Stimulated activated CD8-positive, alpha-beta memory T cell treated with anti-CD3 and anti-CD28 coated beads, Interleukin-15, amount 100 ng/mL, for 48 hours (primary cell): ENCODE measurements at regions not wholly inside any gene's neighbourhood (a gene's known extent, or its start where the extent isn't known, plus 50 kb on each side); places are given as distances from the start of the nearest gene placed in this dataset.

Source experiments
- DNase-seq, 2 donors: peaks; one replicate each; pipeline ENCODE4 v3.0.0-alpha.2; 2020; ENCODE audit warnings: low read depth in 2 of 2

DNA sequence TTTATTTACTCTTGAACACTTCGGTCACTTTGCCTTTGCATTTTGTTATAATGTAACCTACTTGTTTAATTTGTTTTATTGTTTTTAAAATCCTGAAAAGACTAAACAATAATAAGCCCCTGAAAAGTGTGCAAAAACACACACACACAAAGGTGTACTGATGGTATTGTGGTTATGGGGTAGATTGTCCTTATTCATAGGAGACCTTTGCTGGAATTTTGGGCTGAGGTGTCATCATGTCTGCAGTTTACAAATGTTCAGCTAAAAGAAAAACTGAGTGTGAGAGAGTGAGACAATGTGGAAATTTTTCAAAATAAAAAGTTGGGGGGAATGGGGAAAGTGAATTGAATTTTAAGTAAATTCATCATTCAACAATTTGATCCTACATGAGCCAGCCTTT is 174.9 kb downstream of the QDPR start:
- no peak for DNase-seq

GRCh38 chr4:17336524-17336961 is 175.3 kb downstream of the QDPR start:
- DNase-seq: peak; percentile 63 to 68

GRCh38 chr4:17336069-17336468 is 175.8 kb downstream of the QDPR start:
- no peak for DNase-seq

- peak in 1 of 2 donors; percentile 21 for DNase-seq
These were observed 176.5 kb downstream of the QDPR start for GRCh38 chr4:17335371-17335770.

DNA sequence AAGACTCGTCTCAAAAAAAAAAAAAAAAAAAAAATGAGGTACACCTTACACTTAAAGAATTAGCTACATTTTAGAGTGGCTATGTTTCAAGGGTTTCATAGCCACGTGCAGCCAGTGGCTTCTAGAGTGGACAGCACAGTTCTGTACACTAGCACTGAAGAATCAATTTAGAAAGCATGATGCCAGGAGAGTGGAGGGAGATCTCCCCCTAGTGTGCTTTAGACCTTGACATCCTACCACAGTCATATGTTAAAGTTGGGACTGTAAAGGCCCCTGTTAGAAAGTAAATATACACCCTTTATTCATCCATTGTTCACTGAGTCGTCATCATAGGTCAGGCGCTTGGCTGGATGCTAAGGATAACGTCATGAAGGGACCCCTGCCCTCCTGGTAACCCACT is 179.4 kb downstream of the QDPR start:
- no peak for DNase-seq

- no peak for DNase-seq
These were observed 182.8 kb downstream of the QDPR start for GRCh38 chr4:17329046-17329445.

DNA sequence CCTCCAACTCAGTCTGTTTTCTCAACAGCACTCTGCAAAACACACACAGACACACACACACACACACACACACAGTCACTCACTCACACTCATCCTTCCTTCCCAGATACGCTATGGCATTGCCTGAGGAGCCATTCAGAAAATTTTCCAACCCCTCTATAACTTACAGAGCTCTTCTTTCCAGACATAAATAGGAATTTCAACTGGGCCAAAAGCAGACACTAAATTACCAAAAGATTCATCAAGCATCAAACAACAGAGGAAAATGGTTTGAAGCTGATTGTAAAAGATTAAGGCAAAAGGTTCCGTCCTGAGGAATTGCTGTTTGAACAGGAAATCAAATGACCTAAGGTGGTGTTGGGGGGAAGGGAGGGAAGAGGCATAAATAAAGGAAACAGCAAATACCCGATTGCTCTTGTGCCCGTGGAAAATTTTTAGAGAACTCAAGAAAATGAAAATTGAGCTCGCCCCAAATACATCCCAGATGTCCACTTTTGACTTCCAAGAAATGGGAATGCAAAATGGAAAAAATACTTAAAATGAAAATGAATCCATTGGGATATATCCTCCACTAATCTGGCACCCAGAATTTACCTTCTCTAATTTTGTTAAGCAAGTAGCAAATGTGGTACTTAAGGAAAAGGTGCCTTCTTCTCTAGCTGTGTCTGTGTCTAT is 183.6 kb downstream of the QDPR start:
- no peak for DNase-seq

DNA sequence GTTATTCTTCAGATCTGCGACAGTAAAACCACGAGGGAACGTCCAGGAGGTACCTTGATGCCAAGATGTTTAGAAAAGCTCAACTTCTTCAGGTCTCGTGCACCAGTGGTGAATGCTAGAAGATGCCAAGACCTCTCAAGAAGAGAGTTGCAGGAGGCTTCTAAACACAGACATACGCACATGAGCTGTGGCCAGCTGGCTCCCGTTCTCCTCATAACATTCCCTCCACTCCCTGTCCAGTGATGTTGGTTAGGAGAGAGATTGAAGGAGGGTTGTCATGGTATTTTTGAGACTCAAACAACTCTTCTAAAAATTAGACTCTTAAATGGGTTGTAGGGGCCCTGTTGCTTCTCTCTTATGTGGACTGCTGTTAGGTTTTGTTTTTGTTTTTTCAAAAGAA is 184.3 kb downstream of the QDPR start:
- no peak for DNase-seq

GRCh38 chr4:17326756-17327155 is 185.1 kb downstream of the QDPR start:
- DNase-seq: no peak

- no peak for DNase-seq
These were observed 186.8 kb downstream of the QDPR start for GRCh38 chr4:17325098-17325497.

DNA sequence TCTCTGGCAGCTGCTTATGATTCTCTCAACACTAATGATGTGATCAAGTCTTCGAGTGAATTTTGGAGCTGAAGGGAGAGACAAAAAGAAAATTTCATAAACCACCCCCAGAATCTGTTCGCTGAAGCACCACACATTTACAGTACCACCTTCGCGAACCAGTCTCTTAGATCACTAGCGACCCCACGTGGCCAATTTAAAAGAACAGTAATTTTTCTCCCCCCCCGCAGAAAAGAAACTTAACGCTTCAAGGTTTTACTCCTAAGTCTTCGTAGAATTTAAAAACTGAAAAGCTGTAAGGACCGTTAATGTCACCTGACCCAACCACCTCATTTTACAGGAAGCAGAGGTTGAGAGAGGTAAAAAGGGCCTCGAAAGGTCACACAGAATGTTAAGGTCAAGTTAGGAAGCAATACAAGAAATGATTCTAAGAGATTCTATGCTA is 187.5 kb downstream of the QDPR start:
- no peak for DNase-seq

GRCh38 chr4:17323554-17324385 is 188.1 kb downstream of the QDPR start:
- no peak for DNase-seq

- DNase-seq: no peak
These were observed 189.4 kb downstream of the QDPR start for GRCh38 chr4:17322514-17322913.

- DNase-seq: no peak
These were observed 191.8 kb downstream of the QDPR start for GRCh38 chr4:17320046-17320445.

- DNase-seq: no peak
These were observed 194.4 kb downstream of the QDPR start for GRCh38 chr4:17317526-17317925.

- no peak for DNase-seq
These were observed 195.3 kb downstream of the QDPR start for GRCh38 chr4:17316566-17316965.

- DNase-seq: no peak
These were observed 196.4 kb downstream of the QDPR start for GRCh38 chr4:17315459-17315858.

GRCh38 chr4:17313194-17313593 is 198.7 kb downstream of the QDPR start:
- DNase-seq: no peak

DNA sequence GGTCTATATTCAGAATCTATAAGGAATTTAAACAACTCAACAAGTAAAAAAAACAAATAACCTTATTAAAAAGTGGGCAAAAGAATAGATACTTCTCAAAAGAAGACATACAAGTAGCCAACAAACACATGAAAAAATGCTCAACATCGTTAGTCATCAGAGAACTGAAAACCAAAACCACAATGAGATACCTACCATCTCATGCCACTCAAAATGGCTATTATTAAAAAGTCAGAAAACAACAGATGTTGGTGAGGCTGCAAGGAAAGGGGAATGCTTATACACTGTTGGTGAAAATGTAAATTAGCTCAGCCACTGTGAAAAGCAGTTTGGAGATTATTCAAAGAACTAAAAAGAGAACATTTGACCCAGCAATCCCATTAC is 201.6 kb downstream of the QDPR start:
- no peak for DNase-seq

GRCh38 chr4:17309567-17310268 is 202.2 kb downstream of the QDPR start:
- DNase-seq: no peak

DNA sequence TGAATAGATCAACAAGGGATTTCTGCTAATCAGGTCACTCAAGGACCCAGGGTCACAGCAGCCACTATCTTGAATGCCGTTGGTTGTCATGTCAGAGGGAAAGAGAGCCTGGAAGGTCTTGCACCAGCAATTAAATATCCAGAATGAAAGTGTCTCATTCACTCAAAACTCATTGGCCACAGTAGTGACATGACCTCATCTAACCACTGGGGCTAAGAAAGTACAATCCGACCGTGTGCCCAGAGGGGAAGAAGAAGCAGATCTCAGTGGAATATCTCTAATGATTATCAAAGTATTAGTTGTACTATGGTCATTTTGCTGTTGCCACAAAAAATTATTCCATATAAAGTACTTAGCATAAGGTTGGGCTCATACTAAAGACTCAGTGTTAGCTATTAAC is 210.0 kb downstream of the QDPR start:
- no peak for DNase-seq

- DNase-seq: no peak
These were observed 210.6 kb downstream of the QDPR start for GRCh38 chr4:17301266-17301665.
